SK-N-SH (cell line): ENCODE measurements at regions not wholly inside any gene's neighbourhood (a gene's known extent, or its start where the extent isn't known, plus 50 kb on each side); places are given as distances from the start of the nearest gene placed in this dataset.

Experiments
- CTCF ChIA-PET: fragments of 300-600, 350-600 bp; formaldehyde crosslinking; extraction: SDS; loops from one replicate; lab custom pipeline; 2021; lab: Yijun Ruan, JAX
- POLR2A ChIA-PET: fragments of 350-600 bp; sonication (Branson Sonifier 250); formaldehyde crosslinking; extraction: SDS; loops from one replicate; lab custom pipeline; 2020; ENCODE audit warnings: antibody characterized with exemption, inconsistent platforms; lab: Yijun Ruan, JAX
- DNase-seq: peaks from one replicate; pipeline ENCODE4 v3.0.0; 2012
- H2AFZ ChIP-seq: fragments of 200-600 bp; sonication (generic); 2 replicates; pipeline ENCODE4 v1.8.1; 2016; ENCODE audit warnings: antibody characterized with exemption, mild to moderate bottlenecking, low read depth
- H3F3A ChIP-seq: fragments of 200-600 bp; sonication (generic); replicated peaks from 2 replicates; pipeline ENCODE3; 2016; ENCODE audit warnings: antibody characterized with exemption, mild to moderate bottlenecking; ENCODE audit not compliant: insufficient read depth
- H3K27ac ChIP-seq, 2 experiments: fragments of 200-500 bp in 1 of 2; fragments of 200-600 bp in 1 of 2; sonication (Bioruptor generic) in 1 of 2; sonication (generic), shearing (Covaris generic) in 1 of 2; 2 replicates each; pipeline versions ENCODE4 v1.5.1 to v1.6.1; 2014 to 2016; ENCODE audit warnings: low read depth in 2 of 2, inconsistent platforms in 1 of 2, low read length in 1 of 2, mild to moderate bottlenecking in 1 of 2, mixed read lengths in 1 of 2
- H3K27me3 ChIP-seq: fragments of 200-600 bp; sonication (generic), shearing (Covaris generic); 2 replicates; pipeline ENCODE4 v1.6.1; 2016; ENCODE audit warnings: mixed run types; ENCODE audit not compliant: insufficient read depth
- H3K36me3 ChIP-seq, 2 experiments: fragments of 200-500 bp in 1 of 2; fragments of 200-600 bp in 1 of 2; sonication (Bioruptor generic) in 1 of 2; sonication (generic) in 1 of 2; replicated peaks in 1 of 2; 2 replicates each; pipeline versions ENCODE3 to v1.5.1; 2014 to 2016; ENCODE audit warnings: low read length in 1 of 2, mild to moderate bottlenecking in 1 of 2; ENCODE audit not compliant: insufficient read depth in 2 of 2, control insufficient read depth in 1 of 2
- H3K4me1 ChIP-seq, 2 experiments: fragments of 200-500 bp in 1 of 2; fragments of 200-600 bp in 1 of 2; sonication (Bioruptor generic) in 1 of 2; sonication (generic), shearing (Covaris generic) in 1 of 2; 2 replicates each; pipeline versions ENCODE4 v1.5.1 to v1.6.1; 2014 to 2016; ENCODE audit warnings: low read depth in 1 of 2, low read length in 1 of 2, mixed run types in 1 of 2; ENCODE audit not compliant: insufficient read depth in 2 of 2, control insufficient read depth in 1 of 2
- H3K4me2 ChIP-seq: fragments of 200-600 bp; sonication (generic), shearing (Covaris generic); 2 replicates; pipeline ENCODE4 v1.6.1; 2017; ENCODE audit warnings: mixed run types
- H3K4me3 ChIP-seq, 2 experiments: fragments of 200-500 bp in 1 of 2; fragments of 200-600 bp in 1 of 2; sonication (Bioruptor generic) in 1 of 2; sonication (generic), shearing (Covaris generic) in 1 of 2; 2 replicates each; pipeline versions ENCODE4 v1.5.1 to v1.8.1; 2014 to 2016; ENCODE audit warnings: low read depth in 2 of 2, inconsistent platforms in 1 of 2, low read length in 1 of 2, mild to moderate bottlenecking in 1 of 2, mixed read lengths in 1 of 2, moderate library complexity in 1 of 2
- H3K79me2 ChIP-seq: fragments of 200-600 bp; sonication (generic); 2 replicates; pipeline ENCODE4 v1.8.1; 2017; ENCODE audit warnings: mild to moderate bottlenecking; ENCODE audit not compliant: insufficient read depth
- H3K9ac ChIP-seq: fragments of 200-600 bp; sonication (generic); 2 replicates; pipeline ENCODE4 v1.6.1; 2017; ENCODE audit warnings: mixed run types
- H3K9me2 ChIP-seq: fragments of 200-600 bp; sonication (generic); 2 replicates; pipeline ENCODE4 v1.6.1; 2017; ENCODE audit warnings: mixed run types
- H3K9me3 ChIP-seq: fragments of 200-600 bp; sonication (generic); 2 replicates; pipeline ENCODE4 v1.6.1; 2017; ENCODE audit warnings: mixed run types, mild to moderate bottlenecking, moderate library complexity
- H4K20me1 ChIP-seq: fragments of 200-600 bp; sonication (generic); 2 replicates; pipeline ENCODE4 v1.6.1; 2017; ENCODE audit warnings: mild to moderate bottlenecking, mixed run types; ENCODE audit not compliant: insufficient read depth
- ELF1 ChIP-seq: IDR thresholded peaks from 2 replicates; pipeline ENCODE4 v1.4.0; 2012
- FOSL2 ChIP-seq: IDR thresholded peaks from 2 replicates; pipeline ENCODE4 v1.4.0; 2012; ENCODE audit warnings: low read depth, mild to moderate bottlenecking, moderate library complexity, borderline replicate concordance
- GABPA ChIP-seq: IDR thresholded peaks from 2 replicates; pipeline ENCODE4 v1.4.0; 2012; ENCODE audit warnings: low read depth, mild to moderate bottlenecking
- MXI1 ChIP-seq: IDR thresholded peaks from 2 replicates; pipeline ENCODE4 v1.6.1; 2012; ENCODE audit warnings: mild to moderate bottlenecking, low read depth, low read length, improper control_type of control experiment
- RAD21 ChIP-seq: IDR thresholded peaks from 2 replicates; pipeline ENCODE4 v1.6.1; 2012; ENCODE audit warnings: mild to moderate bottlenecking, low read length
- RCOR1 ChIP-seq: fragments of 150-350 bp; IDR thresholded peaks from 2 replicates; pipeline ENCODE4 v1.6.1; 2017; ENCODE audit warnings: antibody characterized with exemption, low read length
- TCF12 ChIP-seq: IDR thresholded peaks from 2 replicates; pipeline ENCODE4 v1.4.0; 2012
- YY1 ChIP-seq: IDR thresholded peaks from 2 replicates; pipeline ENCODE4 v1.4.0; 2012; ENCODE audit warnings: low read depth, mild to moderate bottlenecking
- WGBS: methylation state at CpG from one replicate; pipeline ENCODE4 v1.1.6; 2017; ENCODE audit warnings: low lambda C conversion rate; 5-methylcytosine and 5-hydroxymethylcytosine counted together
- TF ChIP-seq, protein P1 (sequence below): IDR thresholded peaks from 2 replicates; pipeline ENCODE4 v1.4.0; 2012; ENCODE audit warnings: low read depth, borderline replicate concordance
- TF ChIP-seq, protein P2 (sequence below): IDR thresholded peaks from 2 replicates; pipeline ENCODE4; 2012
- TF ChIP-seq, protein P3 (sequence below): fragments of 200-600 bp; sonication (generic); IDR thresholded peaks from 2 replicates; pipeline ENCODE4 v1.6.1; 2017; ENCODE audit warnings: antibody characterized with exemption, mild to moderate bottlenecking, moderate library complexity

DNA sequence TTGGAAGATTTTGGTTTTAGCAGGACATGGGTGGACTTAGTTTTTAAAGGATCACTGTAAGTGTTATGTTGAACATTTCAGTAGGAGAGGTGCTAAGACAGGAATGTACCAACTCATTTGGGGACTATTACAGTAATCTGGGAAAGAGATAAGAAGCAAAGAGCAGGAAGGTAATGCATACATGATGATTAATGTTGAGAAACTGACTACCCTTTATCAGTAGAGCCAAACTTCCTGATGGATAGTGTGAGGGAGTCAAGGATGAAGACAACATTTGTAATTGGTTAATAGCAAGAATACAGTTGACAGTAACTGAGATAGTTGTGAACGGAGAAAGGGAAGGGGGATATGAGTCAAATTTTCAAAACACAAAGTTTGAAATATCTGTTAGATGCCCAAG, 421.9 kb upstream of the PRR20A start (continued):
- TF ChIP-seq, protein P1, sequence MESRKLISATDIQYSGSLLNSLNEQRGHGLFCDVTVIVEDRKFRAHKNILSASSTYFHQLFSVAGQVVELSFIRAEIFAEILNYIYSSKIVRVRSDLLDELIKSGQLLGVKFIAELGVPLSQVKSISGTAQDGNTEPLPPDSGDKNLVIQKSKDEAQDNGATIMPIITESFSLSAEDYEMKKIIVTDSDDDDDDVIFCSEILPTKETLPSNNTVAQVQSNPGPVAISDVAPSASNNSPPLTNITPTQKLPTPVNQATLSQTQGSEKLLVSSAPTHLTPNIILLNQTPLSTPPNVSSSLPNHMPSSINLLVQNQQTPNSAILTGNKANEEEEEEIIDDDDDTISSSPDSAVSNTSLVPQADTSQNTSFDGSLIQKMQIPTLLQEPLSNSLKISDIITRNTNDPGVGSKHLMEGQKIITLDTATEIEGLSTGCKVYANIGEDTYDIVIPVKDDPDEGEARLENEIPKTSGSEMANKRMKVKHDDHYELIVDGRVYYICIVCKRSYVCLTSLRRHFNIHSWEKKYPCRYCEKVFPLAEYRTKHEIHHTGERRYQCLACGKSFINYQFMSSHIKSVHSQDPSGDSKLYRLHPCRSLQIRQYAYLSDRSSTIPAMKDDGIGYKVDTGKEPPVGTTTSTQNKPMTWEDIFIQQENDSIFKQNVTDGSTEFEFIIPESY = no peak
- no peak for TF ChIP-seq GABPA

DNA sequence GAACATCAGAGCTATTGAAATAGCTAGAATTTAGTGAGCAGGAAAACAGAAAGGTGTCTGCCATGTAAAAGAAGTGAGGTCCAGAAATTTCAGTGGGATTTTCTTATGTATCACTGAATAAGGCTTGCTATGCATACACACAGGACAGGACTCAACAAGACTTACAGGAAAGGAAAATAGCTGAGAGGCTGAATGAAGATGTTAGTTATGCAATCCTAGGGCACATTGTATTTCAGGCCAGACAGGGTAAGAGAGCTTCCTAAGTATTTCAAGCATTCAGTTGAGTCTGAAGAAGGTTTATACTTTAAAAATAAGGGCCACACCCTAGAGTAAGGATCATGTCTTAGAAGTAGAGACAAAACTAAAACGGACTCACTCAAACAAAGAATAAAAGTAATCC, 419.9 kb upstream of the PRR20A start:
- Histone ChIP-seq H3K27ac (no peak overlapping the region), H3K4me3 (no peak overlapping the region), H3K36me3 (no peaks in the 10 kb centered on the region), H4K20me1 (no peaks in the 10 kb centered on the region), H3K9ac (no peak overlapping the region), H3F3A (no peaks in the 10 kb centered on the region), H3K27me3 (no peaks in the 10 kb centered on the region), H2AFZ (no peak overlapping the region), H3K4me2 (no peak overlapping the region), H3K79me2 (no peaks in the 10 kb centered on the region), H3K9me2 (no peaks in the 10 kb centered on the region), H3K4me1 (no peaks in the 10 kb centered on the region), H3K9me3 (no peaks in the 10 kb centered on the region)
- ChIA-PET POLR2A (no interaction called here), CTCF (no interaction called here)
- DNase-seq = no peak
- TF ChIP-seq RCOR1 (no peak), TCF12 (no peak), FOSL2 (no peak), YY1 (no peak), RAD21 (no peak), MXI1 (no peak), ELF1 (no peak)
- TF ChIP-seq, protein P2, sequence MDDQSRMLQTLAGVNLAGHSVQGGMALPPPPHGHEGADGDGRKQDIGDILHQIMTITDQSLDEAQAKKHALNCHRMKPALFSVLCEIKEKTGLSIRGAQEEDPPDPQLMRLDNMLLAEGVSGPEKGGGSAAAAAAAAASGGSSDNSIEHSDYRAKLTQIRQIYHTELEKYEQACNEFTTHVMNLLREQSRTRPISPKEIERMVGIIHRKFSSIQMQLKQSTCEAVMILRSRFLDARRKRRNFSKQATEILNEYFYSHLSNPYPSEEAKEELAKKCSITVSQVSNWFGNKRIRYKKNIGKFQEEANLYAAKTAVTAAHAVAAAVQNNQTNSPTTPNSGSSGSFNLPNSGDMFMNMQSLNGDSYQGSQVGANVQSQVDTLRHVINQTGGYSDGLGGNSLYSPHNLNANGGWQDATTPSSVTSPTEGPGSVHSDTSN = no peak
- TF ChIP-seq, protein P1 = no peak
- TF ChIP-seq, protein P3, sequence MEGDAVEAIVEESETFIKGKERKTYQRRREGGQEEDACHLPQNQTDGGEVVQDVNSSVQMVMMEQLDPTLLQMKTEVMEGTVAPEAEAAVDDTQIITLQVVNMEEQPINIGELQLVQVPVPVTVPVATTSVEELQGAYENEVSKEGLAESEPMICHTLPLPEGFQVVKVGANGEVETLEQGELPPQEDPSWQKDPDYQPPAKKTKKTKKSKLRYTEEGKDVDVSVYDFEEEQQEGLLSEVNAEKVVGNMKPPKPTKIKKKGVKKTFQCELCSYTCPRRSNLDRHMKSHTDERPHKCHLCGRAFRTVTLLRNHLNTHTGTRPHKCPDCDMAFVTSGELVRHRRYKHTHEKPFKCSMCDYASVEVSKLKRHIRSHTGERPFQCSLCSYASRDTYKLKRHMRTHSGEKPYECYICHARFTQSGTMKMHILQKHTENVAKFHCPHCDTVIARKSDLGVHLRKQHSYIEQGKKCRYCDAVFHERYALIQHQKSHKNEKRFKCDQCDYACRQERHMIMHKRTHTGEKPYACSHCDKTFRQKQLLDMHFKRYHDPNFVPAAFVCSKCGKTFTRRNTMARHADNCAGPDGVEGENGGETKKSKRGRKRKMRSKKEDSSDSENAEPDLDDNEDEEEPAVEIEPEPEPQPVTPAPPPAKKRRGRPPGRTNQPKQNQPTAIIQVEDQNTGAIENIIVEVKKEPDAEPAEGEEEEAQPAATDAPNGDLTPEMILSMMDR = no peak
- WGBS = 3% methylated on average over 1 of the region's 1 CpG
